ENCODE measurements at regions not wholly inside any gene's neighbourhood (a gene's known extent, or its start where the extent isn't known, plus 50 kb on each side); places are given as distances from the start of the nearest gene placed in this dataset.

DNA sequence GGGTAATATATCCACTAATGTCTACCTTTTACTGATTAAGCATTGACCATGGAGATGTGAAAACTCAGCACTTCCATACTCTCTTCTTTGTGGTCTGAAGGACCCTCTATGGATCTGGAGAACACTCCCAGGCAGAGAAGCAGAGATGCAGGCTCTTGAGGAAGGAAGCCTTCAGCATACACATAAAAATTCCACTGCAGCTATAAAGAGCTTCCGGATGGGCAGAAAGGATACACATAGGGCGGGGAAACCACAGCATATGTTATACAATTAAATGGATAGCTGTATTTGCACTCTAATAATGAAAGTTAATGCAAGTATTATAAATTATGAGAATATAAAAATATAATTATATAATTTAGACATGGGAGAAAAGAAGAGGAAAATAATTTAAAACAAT lies 1258.2 kb upstream of the ALCAM start:
- H3K27me3 ChIP-seq = no peaks in the 10 kb centered on the region
- H3K36me3 ChIP-seq = no peaks in the 10 kb centered on the region
- no peak for DNase-seq (ENCODE audit: extremely low spot score)
- H3K27ac ChIP-seq (replicated peaks in 1 of 4) = no peak overlapping the region
- intact Hi-C loops (cut with DNase I) = no loop called here
- no peak overlapping the region for H3K4me3 ChIP-seq
- no peaks in the 10 kb centered on the region for H3K9me3 ChIP-seq
- no peak for TF ChIP-seq POLR2AphosphoS5 (IDR thresholded peaks at IDR 0.05)
- no peak for TF ChIP-seq POLR2A (IDR thresholded peaks at IDR 0.05; ENCODE audit: low read depth)
- no peak for TF ChIP-seq CTCF (IDR thresholded peaks at IDR 0.05)
- no peak for TF ChIP-seq EP300 (IDR thresholded peaks at IDR 0.05)
- H3K4me1 ChIP-seq = no peaks in the 10 kb centered on the region
- WGBS = 67% methylated on average over 2 of the region's 2 CpGs

DNA sequence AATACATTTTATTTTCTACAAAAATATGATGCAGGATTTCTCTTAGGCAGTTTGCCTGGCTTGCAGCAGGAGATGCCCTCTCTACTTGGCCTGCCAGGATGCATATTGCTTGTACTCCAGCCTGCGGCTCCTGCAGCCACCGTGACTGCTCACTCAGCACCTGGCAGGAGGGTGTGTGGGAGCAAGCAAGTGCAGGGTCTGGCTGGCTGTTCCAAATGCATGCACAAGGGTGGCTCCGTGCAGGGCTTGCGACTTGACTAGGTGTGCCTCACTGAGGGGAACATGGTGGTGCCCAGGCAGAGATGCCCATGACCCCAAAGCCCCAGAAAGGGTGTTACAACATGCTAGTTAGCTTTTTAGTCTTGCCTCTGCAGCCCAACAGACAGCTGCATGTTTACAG lies 1240.2 kb upstream of the ALCAM start:
- Histone ChIP-seq H3K27ac (replicated peaks in 1 of 4) (no peak overlapping the region), H3K4me3 (no peak overlapping the region), H3K36me3 (no peaks in the 10 kb centered on the region), H3K9me3 (peaks cover 0 to 14% (median 9%) of the 10 kb centered on the region in 4 donors), H3K27me3 (no peaks in the 10 kb centered on the region), H3K4me1 (no peaks in the 10 kb centered on the region)
- WGBS = 75% methylated on average over 3 of the region's 4 CpGs
- DNase-seq (ENCODE audit: extremely low spot score) = no peak
- TF ChIP-seq CTCF (IDR thresholded peaks at IDR 0.05) (no peak), EP300 (IDR thresholded peaks at IDR 0.05) (no peak), POLR2A (IDR thresholded peaks at IDR 0.05; ENCODE audit: low read depth) (no peak), POLR2AphosphoS5 (IDR thresholded peaks at IDR 0.05) (no peak)
- intact Hi-C loops (cut with DNase I) = no loop called here

GRCh38 chr3:104126864-104127553 lies 1239.7 kb upstream of the ALCAM start:
- Histone ChIP-seq H3K9me3 (peaks cover 0 to 14% (median 9%) of the 10 kb centered on the region in 4 donors), H3K4me3 (no peak overlapping the region), H3K27me3 (no peaks in the 10 kb centered on the region), H3K36me3 (no peaks in the 10 kb centered on the region), H3K27ac (replicated peaks in 1 of 4) (no peak overlapping the region), H3K4me1 (no peaks in the 10 kb centered on the region)
- intact Hi-C loops (cut with DNase I) = no loop called here
- no peak for DNase-seq (ENCODE audit: extremely low spot score)
- no peak for TF ChIP-seq CTCF (IDR thresholded peaks at IDR 0.05)
- no peak for TF ChIP-seq POLR2A (IDR thresholded peaks at IDR 0.05; ENCODE audit: low read depth)
- no peak for TF ChIP-seq POLR2AphosphoS5 (IDR thresholded peaks at IDR 0.05)
- no peak for TF ChIP-seq EP300 (IDR thresholded peaks at IDR 0.05)
- WGBS = 94% methylated on average over 7 of the region's 7 CpGs

- 95% methylated on average over 3 of the region's 3 CpGs for WGBS
- H3K9me3 ChIP-seq = peaks cover 0 to 14% (median 9%) of the 10 kb centered on the region in 4 donors
- TF ChIP-seq EP300 (IDR thresholded peaks at IDR 0.05) = no peak
- no peak for TF ChIP-seq POLR2AphosphoS5 (IDR thresholded peaks at IDR 0.05)
- TF ChIP-seq POLR2A (IDR thresholded peaks at IDR 0.05; ENCODE audit: low read depth) = no peak
- no peak for TF ChIP-seq CTCF (IDR thresholded peaks at IDR 0.05)
- no peak overlapping the region for H3K4me3 ChIP-seq
- intact Hi-C loops (cut with DNase I) = no loop called here
- DNase-seq (ENCODE audit: extremely low spot score) = no peak
- no peak overlapping the region for H3K27ac ChIP-seq (replicated peaks in 1 of 4)
- no peaks in the 10 kb centered on the region for H3K36me3 ChIP-seq
- no peaks in the 10 kb centered on the region for H3K4me1 ChIP-seq
- H3K27me3 ChIP-seq = no peaks in the 10 kb centered on the region
Observed at GRCh38 chr3:104127830-104128229, 1238.9 kb upstream of the ALCAM start.
